Activated CD8-positive, alpha-beta memory T cell treated with anti-CD3 and anti-CD28 coated beads for 4 hours (primary cell): ENCODE measurements at regions not wholly inside any gene's neighbourhood (a gene's known extent, or its start where the extent isn't known, plus 50 kb on each side); places are given as distances from the start of the nearest gene placed in this dataset.
"Not testable (repeated sequence)": the region's sequence is repeated elsewhere in the genome, so short reads cannot be mapped to it uniquely, and the experiment has no call there.

Experiments used
- DNase-seq, 2 donors: peaks; one replicate each; pipeline ENCODE4 v3.0.0-alpha.2; 2020; ENCODE audit warnings: low read depth in 2 of 2

- not testable (repeated sequence) for DNase-seq
Observed at GRCh38 chr16:88200154-88200895, 182.4 kb upstream of the ZNF469 start.

GRCh38 chr16:88200896-88201185 lies 181.9 kb upstream of the ZNF469 start:
- DNase-seq, result no peak

DNA sequence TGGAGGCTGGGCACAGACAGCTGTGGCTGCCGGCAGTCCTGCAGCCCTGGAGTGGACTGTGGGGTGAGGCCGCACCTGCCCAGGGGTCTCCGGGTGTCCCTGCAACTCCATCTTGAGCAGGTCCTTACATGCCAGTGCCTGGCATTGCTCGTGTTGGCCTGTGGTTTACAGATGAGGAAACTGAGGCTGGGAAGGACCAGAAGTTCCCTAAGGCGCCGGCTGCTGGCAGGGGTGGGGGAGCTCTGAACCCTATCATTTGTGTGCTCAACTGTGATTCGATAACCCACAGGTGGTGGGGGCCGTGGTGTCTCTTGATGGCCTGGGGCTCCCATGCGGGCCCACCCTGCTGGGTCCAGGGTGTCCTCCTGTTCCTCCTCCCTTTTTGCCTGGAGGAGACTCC lies 181.1 kb upstream of the ZNF469 start:
- DNase-seq, result not testable (repeated sequence)

DNA sequence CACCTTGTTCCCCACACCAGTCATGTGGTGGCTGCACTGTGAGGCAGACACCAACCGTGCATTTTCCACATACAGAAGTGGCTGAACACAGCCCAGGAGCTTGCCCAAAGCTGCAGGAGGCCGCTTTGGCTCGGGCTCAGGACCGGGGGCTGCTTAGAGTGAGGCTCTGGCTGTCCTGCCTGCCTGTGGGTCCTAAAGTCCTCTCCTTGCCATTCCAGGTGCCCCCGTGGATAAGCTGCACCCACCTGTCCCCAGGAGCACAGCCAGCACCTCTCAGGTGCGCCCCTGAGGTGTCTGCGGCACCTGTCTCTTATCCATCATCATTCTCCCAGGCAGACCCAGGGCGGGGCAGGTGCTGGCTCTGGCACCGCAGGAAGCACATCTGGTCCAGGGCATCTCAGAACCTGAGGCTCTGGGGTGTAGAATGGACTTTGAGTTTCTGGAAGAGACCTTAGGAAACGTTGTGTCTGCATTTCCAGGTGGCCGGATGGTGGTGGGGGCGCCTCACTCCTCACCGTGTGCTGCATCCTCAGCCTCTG lies 180.5 kb upstream of the ZNF469 start:
- DNase-seq, result no peak

DNA sequence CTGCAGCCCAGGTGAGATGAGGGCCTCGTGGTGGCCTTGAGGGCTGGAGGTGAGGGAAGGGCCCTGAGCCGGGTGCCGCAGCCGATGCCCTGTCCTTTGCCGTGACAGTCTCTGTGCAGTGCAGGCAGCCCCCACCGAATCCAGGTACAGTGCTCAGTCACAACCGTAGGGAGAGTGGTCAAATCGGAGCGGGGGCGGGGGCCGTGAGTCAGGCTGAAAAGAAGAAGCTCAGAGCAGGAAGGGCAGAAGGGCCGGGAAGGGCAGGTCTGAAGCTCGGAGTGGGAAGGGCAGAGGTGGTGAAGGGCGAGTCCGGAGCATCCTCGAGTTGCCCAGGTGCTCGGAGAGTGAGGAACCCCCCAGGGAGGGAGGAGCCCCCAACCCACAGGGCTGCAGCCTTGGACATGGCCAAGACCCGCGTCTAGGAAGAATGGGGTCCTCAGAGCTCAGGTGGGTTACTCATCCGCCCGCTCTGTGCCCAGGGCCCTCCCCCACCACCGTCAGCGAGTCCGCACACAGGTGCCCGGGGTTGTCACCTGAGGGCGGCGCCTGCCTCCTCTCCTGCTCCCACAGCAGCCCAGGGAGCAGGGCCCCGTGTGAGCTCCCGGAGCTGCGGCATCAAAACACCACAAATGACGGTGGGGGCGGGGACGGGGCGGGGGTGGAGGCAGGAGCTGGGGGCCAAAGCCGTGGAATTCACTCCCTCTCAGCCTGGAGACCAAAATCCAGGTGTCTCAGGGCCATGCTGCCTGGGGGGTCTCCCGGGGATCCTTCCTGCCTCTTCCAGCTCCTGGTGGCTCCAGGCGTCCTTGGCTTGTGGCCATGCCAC lies 179.7 kb upstream of the ZNF469 start:
- not testable (repeated sequence) for DNase-seq

GRCh38 chr16:88204131-88205110 lies 178.3 kb upstream of the ZNF469 start:
- not testable (repeated sequence) for DNase-seq

DNA sequence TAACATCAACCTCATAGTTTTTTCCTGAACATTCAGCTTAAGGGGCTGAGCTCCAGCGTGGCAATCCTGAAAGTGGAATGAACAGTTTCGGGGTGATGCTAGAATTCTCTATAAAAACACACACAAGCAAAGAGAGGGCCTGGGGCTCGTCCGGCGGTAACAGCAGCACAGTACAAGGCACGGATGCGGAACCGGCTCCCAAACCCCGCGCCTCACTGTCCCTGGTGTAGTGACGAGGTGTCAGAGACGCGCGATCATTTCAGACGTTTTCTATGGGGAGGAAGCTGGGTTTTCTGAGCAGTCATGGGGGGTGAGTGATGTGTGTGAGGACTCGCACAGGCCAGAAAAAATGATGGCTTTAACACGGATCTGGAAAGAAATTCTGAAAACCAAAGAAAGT lies 177.3 kb upstream of the ZNF469 start:
- DNase-seq, result not testable (repeated sequence)

DNA sequence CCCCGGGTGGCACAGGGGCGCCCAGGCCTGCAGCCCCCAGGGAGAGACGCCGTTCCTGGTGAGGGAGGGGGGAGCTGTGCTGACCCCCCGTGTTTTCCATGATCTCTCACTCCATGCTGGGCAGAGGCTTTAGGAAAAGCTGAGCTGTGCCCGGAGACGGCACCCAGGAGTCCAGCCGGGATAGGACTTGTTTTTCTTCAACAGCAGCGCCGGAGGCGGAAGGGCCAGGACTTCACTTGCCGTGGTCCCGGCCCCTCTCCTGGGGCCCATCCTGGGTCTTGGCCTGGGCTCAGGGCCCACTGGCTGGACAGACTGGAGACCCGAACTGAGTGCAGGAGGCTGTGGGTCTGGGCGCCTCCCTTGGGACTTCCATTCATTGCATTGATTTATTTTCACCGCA lies 176.8 kb upstream of the ZNF469 start:
- not testable (repeated sequence) for DNase-seq

GRCh38 chr16:88206516-88206915 lies 176.2 kb upstream of the ZNF469 start:
- DNase-seq, result not testable (repeated sequence)

DNA sequence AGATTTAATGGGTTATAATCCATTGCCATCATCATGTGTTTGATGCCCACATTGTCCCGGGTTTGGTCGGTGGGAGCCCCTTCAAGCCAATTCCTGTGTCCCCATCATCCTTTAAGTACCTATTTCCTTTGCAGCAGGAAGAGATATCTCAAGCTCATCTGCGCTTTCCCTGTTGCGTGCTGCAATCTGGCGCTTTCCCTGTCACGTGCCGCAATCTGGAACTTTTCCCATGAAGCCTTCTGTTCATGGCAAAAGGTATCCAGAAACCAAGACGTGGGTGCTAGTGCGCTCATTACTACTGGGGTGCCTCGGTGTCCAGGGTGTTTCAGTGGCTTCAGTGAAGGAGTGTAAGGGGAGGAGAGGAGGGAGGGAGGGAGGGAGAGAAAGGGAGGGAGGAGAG lies 174.6 kb upstream of the ZNF469 start:
- no peak for DNase-seq

DNA sequence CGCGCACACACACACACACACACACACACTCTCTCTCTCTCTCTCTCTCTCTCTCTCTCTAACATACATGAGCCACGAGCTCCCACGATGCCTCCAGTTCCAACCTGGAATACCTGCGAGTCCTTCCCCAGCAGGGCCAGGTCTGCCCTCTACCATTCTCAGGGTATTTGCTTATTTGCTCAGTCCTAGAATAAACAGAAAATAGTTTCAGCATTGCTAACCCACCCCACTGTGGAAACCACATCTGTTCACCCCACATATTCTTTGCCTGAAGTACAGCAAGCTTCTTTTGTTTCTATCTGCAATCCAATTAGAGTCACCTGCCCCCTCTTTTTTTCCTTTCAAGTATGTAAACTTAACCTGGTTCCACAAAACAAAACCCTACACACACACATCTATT lies 174.0 kb upstream of the ZNF469 start:
- DNase-seq, result not testable (repeated sequence)

GRCh38 chr16:88209579-88209978 lies 173.2 kb upstream of the ZNF469 start:
- DNase-seq, result not testable (repeated sequence)

DNA sequence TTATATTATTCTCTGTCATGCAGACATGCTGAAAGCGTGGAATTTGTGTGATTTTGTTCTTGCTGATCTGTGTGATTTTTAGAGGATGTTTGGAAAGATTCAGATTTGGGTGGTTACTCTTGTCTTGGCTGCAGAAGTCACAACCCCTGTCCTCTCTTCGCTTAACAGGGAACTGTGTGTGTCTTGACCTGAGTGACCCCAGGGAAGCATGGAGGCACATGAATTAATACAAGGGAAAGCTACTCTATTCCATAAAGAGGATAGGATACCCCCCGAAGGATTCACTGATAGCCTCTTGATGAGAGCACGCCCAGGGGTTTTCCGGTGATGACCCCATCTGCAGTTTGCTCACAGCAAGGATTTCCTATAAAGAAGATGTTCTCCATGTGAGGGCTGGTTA lies 168.8 kb upstream of the ZNF469 start:
- DNase-seq, result not testable (repeated sequence)

GRCh38 chr16:88221001-88221761 lies 161.6 kb upstream of the ZNF469 start:
- not testable (repeated sequence) for DNase-seq

GRCh38 chr16:88223696-88224095 lies 159.1 kb upstream of the ZNF469 start:
- DNase-seq, result not testable (repeated sequence)

GRCh38 chr16:88224131-88224898 lies 158.4 kb upstream of the ZNF469 start:
- DNase-seq, result not testable (repeated sequence)

DNA sequence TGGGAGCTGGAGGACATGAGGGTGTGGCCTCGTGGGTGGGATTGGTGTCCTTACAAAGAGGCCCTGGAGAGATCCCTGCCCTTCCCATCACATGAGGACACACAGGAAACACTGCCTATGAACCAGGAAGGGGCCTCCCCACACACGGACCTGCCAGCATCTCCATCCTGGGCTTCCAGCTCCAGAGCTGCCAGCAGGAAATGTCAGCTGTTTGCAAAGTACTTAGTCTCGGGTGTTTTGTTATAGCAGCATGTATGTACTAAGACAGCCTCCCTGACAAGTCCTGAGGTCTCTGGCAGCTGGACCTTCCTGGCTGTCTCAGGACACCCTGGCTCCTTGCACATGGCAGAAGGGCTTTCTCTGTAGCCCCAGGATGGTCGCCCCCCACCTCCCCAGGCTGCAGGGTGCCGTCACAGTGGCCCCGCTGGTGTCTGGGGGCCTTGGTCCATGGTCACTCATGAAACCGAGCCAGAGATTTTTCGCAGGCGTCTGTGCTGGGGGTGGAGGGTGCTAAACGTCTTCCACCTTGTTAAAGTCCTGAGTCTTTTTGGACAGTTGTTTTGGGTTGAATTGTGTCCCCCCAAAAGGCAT lies 157.0 kb upstream of the ZNF469 start:
- not testable (repeated sequence) for DNase-seq

DNA sequence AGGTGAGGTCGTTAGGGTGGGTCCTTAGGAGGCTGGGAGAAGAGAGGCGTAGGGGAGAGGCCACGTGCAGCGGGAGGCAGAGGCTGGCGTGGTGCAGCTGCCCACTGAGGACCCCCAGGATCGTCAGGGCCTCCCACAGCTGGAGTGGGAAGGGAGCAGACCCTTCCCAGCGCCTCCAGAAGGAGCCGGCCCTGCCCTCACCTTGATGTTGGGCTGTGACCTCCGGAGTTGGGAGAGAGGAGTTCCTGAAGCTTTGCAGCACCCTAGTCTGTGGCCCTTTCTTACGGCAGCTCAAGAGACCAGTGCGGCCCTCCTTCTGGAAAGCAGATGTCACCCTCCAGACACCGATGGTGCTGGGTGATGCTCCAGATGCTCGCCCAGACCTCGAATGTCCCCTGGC lies 156.5 kb upstream of the ZNF469 start:
- DNase-seq, result not testable (repeated sequence)

GRCh38 chr16:88227026-88227721 lies 155.6 kb upstream of the ZNF469 start:
- DNase-seq, result not testable (repeated sequence)
